Epithelial cell of proximal tubule (primary cell): ENCODE measurements at regions not wholly inside any gene's neighbourhood (a gene's known extent, or its start where the extent isn't known, plus 50 kb on each side); places are given as distances from the start of the nearest gene placed in this dataset.

Experiments used
- DNase-seq: peaks from one replicate; pipeline ENCODE4 v3.0.0-alpha.2; 2011; ENCODE audit warnings: low read depth
- H3K4me3 ChIP-seq: 2 replicates; pipeline ENCODE4 v1.5.1; 2011; ENCODE audit warnings: low read depth, mild to moderate bottlenecking, low read length
- TF ChIP-seq, protein P1 (sequence below): conservative IDR thresholded peaks from 2 replicates; pipeline ENCODE4 v1.5.1; 2012; ENCODE audit warnings: low read depth, mild to moderate bottlenecking, low read length

DNA sequence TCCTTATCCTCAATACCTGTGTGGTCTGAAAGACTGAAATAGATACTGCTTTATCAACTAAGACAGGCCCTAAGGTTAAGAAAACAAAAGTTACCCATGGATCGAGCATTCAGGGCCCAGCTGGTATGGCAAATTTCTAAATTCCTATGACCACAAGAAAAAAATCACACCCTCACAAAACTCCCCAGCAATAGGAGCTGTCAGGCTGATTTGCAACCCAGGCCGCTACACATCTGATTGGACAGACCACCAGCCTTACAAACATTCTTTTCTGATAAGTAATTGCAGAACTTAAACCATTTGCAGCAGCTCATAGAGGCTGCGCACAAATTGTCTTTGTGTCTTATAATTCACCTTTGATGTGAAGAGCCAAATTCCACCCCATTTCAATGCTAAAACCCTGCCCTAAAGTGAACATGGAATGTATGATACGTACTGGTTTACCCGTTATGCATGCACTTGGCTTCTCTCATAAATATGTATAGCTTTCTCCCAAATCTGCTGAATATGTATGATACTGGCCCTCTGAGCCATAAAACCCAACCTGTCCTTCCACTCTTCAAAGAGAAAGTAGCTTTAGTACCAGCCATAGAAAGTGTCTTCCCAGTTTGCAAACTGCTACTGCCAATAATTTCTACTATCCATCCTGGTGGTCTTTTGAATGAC is 842.5 kb downstream of the GRID1 start:
- H3K4me3 ChIP-seq: no peak overlapping the region
- TF ChIP-seq, protein P1, sequence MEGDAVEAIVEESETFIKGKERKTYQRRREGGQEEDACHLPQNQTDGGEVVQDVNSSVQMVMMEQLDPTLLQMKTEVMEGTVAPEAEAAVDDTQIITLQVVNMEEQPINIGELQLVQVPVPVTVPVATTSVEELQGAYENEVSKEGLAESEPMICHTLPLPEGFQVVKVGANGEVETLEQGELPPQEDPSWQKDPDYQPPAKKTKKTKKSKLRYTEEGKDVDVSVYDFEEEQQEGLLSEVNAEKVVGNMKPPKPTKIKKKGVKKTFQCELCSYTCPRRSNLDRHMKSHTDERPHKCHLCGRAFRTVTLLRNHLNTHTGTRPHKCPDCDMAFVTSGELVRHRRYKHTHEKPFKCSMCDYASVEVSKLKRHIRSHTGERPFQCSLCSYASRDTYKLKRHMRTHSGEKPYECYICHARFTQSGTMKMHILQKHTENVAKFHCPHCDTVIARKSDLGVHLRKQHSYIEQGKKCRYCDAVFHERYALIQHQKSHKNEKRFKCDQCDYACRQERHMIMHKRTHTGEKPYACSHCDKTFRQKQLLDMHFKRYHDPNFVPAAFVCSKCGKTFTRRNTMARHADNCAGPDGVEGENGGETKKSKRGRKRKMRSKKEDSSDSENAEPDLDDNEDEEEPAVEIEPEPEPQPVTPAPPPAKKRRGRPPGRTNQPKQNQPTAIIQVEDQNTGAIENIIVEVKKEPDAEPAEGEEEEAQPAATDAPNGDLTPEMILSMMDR: no peak
- DNase-seq: no peak

DNA sequence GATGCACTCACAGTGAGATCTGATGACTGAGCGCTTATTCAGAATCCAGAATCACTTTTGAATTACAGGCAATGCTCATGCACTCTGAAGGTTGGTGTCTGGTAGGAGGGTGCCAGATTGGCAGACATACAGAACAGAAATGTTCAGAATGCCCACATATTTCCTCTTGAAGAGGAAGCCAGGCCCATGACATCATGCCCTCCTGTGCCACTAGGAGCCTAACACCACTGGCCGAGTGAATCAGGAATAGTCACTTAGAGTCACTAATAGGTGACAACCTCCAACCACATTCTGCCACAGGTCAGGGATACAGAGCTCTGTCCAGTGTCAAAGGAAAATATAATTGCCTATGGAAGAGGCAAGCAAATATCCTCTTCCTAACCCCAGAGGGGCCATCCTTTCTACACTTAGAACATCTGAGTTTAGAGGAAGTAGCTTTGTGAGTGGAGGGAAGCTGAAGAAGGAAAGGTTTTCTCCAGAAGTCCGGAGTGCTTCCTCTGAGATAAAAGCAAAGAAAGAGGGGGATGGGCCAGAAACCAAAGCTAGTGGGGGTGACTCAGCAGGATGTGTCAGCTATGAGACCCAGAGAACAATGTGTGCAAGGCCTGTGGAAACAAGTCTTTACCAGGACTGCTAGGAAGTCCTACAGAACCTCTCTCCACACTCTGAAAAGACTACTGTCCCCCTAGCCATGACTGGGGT is 838.8 kb downstream of the GRID1 start:
- DNase-seq: no peak
- no peak overlapping the region for H3K4me3 ChIP-seq

DNA sequence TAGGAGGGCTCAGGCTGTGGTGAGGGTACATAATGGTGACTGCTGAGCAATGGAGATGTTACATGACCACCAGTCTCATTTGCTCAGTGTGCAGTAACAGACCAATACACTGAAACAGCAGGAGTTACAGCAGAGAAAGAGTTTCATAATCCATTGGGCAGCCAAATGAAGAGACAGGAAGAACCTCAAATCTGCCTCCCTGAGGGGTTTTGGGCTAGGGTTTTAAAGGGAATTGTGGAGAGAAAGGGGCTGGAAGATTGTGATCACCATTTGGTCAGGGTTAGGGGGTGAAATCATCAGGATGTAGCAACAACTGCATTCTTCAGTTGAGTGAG is 838.3 kb downstream of the GRID1 start:
- no peak overlapping the region for H3K4me3 ChIP-seq
- TF ChIP-seq, protein P1: no peak
- DNase-seq: no peak

More for the DNA sequence above, 838.8 kb downstream of the GRID1 start:
- TF ChIP-seq, protein P1: no peak

- TF ChIP-seq, protein P1: no peak
- H3K4me3 ChIP-seq: no peak overlapping the region
- DNase-seq: no peak
These were observed 834.9 kb downstream of the GRID1 start for GRCh38 chr10:85531706-85532105.

- no peak overlapping the region for H3K4me3 ChIP-seq
- no peak for DNase-seq
- TF ChIP-seq, protein P1: no peak
These were observed 833.8 kb downstream of the GRID1 start for GRCh38 chr10:85532773-85533172.

GRCh38 chr10:85535926-85536325 is 830.7 kb downstream of the GRID1 start:
- no peak overlapping the region for H3K4me3 ChIP-seq
- DNase-seq: no peak
- TF ChIP-seq, protein P1: no peak

GRCh38 chr10:85537561-85537960 is 829.0 kb downstream of the GRID1 start:
- DNase-seq: no peak
- no peak overlapping the region for H3K4me3 ChIP-seq
- TF ChIP-seq, protein P1: no peak
